AG08395 (cell line): ENCODE measurements at regions not wholly inside any gene's neighbourhood (a gene's known extent, or its start where the extent isn't known, plus 50 kb on each side); places are given as distances from the start of the nearest gene placed in this dataset.
A peak's percentile ranks its signal among the peaks of the same experiment; 100 is the strongest.
"Not testable (repeated sequence)": the region's sequence is repeated elsewhere in the genome, so short reads cannot be mapped to it uniquely, and the experiment has no call there.

Experiments
- DNase-seq: peaks from one replicate; pipeline ENCODE4 v3.0.0; 2012; ENCODE audit warnings: mixed read lengths, low spot score

DNA sequence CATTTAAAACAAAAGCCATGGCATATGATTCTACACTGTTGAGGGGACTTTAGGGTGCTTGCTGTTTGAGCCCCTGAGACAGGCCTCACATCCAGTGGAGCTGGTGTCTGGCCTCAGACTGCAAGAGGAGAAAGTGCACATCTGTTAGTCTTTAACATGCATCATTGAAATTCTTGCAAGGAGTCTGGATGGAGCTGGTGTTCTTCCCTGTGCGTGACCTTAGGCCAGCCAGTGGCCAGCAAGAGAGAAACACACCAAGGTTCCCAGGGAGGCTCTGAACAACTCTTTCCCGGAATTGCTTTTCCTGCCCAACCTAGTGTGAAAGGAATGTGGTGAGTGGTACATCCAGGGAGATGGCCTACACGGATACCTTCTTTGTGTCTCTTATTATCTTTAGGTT lies 282.8 kb upstream of the TNC start:
- peak; percentile 93 for DNase-seq

DNA sequence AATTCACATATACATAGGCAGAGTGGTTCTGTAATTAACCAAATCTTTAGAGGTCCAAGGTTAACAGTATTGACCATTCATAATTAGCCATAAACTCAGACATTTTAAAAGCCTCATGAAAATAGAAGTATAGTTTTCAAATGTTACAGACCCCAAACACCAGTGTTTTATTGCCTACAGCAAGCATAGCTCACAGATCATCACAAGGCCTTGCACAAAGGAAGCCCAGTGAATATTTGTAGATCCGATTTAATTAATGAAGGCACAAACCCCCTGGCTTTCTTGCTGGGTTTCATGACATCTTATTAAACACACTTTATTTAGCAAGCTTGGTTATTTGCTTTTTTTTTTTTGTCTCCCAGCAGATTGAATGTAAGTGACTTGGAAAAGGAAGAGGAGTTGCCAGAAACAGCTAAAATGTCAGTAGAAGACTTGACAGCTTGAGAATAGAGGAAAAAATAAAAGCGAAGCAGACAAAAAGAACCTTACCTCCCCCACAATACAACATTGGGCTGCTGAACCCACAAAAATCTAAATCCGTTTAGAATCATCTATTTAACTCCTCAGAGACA lies 283.9 kb upstream of the TNC start:
- DNase-seq: no peak

DNA sequence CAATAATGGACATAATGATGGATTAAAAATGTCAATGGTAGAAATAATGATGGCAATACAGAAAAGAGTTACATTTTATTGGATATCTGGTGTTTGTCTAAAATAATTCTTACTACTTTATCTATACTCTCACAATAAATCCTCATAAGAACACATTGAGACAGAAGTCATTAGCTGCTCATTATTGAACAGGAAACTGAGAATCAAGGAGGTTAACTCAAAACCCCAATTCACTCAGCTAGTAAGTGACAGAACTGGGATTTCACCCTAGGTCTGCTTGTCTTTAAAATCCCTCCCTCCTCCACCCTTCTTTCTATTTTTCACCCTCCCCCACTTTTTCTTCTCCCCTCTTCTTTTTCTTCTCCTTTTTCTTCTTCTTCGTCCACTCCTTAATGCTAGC lies 285.8 kb upstream of the TNC start:
- no peak for DNase-seq

DNA sequence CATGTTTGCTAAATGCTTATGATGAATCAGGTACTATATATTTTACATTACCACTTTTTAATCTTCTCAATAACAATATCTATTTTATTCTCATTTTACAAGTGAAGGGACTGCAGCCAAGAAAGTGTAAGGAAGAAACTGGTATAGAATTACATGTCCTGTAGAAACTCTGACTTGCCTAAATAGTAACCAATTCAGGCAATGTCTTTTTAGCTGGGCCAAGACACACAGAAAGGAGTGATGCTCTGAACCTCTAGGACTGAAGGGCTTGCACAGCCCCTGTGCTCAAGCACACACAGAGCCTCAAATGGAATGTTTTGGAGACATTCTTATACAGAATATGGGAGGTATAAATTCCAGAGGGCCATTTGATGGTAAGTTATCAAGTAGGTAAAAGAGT lies 286.4 kb upstream of the TNC start:
- DNase-seq: no peak

DNA sequence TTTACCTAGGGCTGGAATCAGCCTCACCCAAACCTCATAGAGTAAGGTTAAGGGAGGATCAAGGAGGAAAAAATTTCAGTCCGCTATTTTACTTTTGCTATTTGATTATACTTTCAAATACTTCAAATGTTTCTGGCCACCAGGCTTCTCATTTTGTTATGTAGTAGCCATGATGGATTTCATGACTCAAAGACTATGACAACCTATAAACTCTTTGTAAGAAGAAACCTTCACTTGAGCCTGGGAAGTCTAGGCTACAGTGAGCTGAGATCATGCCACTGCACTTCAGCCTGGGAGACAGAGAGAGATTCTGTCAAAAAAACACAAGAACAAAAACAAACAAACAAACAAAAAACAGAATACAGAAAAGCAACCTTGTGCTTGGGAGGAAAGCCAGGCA lies 293.6 kb upstream of the TNC start:
- DNase-seq: no peak

DNA sequence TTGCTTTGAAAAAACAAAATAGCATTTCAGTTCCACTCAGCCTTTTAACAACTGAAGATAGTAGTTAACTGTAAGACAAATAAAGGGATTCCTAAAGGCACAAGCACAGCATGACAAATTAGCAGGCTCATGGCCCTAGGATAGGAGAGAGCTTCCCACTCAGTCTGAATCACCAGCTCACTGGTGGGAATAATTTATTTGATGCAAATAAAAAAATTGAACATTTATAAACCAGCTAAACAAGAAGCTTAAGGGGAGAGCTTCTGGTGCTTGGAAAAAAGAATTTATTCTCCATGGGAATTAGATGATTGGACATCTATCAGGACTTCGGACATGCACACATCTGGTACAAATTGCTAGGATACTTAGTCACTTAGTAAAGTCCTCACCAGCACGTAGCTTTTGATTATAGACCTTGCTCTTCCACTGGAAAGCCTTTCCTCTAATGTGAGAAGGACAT lies 294.1 kb upstream of the TNC start:
- peak; percentile 76 for DNase-seq

DNA sequence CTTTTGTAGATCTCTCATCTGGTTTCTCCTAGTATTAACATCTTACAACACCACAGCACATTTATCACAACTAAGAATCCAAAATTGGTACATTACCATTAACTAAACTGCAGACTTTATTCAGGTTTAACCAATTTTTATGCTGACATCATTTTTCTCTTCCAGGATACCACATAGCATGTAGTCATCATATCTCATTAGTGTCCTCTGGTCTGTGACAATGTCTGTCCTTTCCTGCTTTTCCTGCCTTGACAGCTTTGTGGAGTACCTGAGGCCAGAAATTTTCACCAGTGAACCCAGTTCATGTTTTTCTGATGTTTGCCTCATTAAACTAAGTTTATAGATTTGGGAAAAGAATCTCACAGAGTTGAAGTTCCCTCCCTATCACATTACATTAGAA lies 294.7 kb upstream of the TNC start:
- DNase-seq: no peak

DNA sequence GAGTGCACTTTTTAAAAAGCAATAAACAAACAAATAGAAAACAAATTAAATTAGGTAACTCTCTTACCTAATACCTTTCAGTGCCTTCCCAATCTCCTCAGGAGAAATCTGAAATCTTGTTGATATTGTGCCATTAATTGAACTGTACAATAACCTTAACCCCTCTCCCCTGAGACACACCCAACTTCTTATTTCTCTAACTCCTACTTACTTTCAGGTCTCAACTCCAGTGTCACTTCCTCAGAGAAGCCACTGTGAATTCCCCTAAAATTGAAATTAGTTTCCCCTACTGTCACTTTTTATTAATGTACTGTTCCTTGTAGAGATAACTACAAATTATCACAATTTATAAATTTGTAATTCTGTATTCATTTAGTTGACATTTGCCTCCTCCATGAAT lies 295.3 kb upstream of the TNC start:
- no peak for DNase-seq

DNA sequence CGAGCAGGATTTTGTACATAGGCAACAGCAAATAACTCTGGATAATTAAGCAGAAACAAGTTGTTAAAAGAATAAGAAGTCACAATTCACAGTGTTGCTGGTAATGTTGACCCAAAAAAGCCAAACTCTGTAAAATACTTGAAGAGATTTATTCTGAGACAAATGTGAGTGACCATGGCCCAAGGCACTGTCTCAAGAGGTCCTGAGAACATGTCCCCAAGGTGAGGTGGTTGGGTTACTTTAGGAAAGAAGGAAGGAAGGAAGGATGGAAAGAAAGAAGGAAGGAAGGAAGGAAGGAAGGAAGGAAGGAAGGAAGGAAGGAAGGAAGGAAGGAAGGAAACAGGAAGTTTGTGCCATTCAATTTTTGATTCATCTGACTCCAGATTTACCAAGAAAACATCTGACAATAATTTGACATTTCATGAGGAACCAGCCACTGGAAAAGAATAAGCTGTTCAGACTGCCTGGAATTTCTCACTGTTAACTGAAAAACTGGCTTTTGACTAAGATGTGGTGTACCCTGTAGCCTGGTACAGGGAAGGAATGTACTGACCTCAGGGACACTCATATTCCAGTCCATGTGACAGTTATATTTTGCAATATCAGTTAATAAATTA lies 295.9 kb upstream of the TNC start:
- peak; percentile 50 for DNase-seq

DNA sequence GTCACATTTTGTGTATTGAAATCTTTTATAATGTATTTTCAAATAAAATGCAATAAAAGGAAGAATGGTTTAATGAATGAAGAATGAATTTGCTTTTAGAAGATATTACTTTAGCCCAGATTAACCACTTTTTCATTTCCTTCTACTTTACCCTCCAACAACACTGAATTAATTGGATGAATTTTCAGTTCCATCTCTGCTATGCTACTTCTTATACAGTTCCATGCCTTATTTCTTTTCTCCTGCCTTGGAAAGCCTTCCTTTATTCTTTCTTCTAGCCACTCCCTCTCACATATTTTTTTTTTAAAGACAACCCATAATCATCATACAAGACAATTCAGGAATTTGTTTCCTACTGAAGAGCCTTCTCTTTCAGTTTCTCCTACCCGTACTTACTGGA lies 296.6 kb upstream of the TNC start:
- no peak for DNase-seq

DNA sequence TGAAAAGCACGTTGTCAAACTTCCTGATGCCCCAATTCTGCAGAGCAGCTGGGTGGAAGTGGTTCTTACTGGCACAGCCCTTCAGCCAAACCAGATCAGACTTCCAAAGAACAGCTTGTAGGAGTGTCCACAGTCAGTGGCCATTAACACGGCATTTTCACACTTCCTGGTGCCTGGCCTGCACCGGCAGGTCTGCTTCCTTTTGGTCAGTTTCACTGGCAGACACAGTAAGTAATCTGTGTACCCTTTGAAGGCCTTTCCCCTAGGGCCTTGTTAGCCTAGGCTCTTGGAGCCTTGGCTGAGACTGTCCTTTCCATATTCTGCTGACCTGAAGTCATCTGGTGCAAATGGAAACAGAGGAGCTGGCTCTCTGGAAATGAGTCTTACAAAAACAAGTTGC lies 297.5 kb upstream of the TNC start:
- DNase-seq: no peak

DNA sequence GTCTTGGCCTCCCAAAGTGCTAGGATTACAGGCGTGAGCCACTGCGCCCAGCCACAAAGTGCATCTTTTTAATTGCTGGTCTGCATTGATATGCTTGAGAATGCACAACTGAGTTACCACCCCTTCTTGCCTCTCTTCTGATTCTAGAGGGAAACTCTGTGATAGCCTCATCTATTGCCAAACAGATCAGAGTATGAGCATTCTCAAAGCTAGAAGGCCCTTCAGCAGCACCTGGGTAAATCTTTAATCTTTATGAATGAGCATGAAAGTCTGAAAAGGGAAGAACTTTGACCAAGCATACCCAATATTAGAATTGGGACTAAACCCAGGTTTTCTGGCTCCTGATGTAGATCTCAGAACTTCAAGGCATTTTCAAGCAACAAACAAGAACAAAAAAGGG lies 298.3 kb upstream of the TNC start:
- DNase-seq: no peak

DNA sequence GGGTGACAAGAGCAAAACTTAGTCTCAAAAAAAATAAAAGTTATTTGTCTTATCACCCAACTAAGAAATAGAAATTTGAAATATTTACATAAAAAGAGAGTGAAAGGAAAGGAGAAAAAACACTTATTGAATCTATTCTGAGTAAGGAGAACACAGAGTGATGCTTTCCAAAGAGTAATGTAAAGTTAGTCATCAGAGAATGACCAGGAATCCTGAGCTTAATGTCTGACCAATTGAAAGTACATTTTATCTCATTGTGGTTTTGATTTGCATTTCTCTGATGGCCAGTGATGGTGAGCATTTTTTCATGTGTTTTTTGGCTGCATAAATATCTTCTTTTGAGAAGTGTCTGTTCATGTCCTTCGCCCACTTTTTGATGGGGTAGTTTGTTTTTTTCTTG lies 300.2 kb upstream of the TNC start:
- not testable (repeated sequence) for DNase-seq

DNA sequence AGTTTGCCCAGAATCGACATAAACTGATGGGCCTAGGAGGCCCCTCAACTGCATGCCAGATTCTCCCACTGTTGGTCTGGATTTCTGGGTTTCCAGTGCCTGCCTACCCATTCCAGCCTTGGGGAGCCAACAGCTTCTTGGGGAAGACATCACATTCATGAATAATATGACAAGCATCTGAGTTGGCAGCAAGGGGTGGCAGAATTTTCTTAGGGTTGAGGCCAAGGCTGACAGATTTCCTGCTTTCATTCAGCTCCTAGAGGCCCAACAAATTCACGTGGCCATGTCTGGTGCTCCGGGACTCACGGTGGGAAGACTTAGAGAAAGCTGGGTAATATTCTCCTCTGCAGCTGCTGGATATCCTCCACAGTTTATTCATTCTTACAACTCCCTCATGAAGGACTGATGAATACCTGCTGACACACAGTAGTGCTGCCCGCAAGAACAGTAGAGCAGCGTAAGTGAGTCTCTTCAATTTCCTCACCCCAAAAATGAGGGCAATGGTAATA lies 305.0 kb upstream of the TNC start:
- no peak for DNase-seq

DNA sequence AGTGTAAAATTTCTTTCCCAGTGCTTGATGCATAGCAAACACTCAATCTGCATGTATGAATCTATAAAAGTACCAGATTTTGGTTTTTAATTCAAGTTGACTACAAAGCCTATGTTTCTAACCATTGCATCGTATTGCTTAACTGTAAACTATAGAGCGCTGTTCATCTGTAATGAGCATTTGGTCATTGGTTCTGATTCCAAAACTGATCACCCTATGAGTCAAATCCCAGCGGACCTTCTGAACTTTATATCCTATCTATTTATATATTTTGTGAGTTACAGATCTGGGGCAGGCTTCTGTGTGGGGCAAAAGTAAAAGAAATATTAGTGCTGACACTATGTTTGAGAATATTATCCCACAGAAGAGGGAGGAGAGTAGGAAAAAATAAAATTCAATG lies 305.7 kb upstream of the TNC start:
- no peak for DNase-seq

DNA sequence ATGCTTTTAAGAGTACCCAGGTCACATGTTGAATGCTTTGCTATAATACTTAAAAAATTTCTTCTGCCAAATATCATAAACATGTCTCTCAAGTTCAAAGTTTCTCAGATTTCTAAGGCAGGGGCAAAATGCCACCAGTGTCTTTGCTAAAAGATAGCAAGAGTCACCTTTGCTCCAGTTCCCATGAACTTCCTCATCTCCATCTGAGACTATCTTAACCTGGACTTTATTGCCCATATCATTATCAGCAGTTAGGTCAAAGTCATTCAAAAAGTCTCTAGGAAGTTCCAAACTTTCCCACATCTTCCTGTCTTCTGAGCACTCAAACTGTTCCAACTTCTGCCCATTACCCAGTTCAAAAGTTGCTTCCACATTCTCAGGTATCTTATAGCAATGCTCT lies 307.6 kb upstream of the TNC start:
- no peak for DNase-seq

DNA sequence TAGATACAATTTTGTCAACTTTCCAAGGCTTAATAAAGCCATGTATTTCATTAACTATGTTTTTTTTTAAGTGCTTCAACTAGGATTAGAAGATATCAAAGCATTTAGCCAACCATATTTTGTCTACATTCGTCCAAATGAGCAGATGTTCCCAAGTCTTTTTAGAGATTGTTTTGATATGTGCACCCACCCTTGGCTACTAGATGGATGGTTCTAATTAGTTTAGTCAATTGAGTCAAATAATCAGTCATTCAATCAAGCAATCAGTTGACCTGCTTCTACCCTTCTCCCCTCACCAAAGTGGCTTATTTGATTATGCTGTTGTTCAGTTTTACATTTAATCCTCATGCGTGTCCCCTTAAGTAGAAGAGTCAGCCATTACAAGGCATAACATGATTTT lies 319.5 kb upstream of the TNC start:
- DNase-seq: no peak

DNA sequence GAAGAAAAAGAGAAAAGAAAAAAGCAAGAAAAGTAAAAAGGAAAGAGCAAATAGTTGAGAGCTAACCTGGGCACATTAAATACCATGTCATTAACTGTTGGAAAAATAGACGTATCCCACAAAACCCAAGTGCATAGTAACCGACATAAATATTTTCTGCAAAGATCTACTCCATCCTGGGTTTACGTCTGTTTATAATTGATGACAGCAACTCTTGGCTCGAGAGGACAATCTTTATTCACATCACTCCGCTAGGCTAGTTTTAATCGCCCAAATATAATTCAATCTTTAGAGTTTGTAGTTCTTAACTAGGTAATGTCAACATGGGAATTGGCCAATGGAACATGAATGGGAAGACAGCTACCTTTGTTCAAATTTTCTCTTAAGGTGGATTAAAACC lies 321.7 kb upstream of the TNC start:
- no peak for DNase-seq

DNA sequence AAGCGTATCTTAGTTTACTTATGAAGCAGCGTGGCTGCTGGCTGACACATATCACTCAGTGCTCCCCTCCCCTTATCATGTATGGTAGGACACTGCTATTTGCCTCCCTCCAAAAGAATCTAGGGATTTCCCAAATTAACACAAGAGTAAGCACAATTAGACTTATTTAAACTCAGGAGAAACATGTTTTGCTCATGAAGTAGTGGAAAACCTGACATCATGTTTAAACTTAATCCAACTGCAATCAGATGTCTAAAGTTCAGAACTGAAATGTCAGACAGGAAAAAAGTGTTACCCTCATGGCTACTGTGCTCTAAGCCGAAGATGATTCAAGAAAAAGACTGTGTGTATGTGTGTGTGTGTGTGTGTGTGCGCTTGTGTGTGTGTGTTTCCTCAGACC lies 324.1 kb upstream of the TNC start:
- no peak for DNase-seq

DNA sequence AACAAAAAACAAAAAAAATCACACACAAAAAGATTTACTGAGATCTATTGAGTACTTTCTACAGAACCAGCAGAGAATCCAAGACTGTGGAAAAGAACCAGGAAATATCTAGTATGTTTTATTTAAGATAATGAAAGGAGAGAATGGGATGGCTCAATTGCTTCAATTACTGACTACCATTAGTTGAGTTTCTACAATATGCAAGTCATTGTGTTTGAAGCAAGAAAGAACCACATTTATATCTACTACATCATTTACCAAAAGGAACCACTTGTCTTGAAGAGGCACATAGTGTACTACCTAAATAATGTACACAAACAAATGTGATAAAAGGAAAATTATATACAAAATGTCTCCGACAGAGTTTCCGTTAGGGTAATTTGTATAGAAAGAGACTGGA lies 325.9 kb upstream of the TNC start:
- no peak for DNase-seq

DNA sequence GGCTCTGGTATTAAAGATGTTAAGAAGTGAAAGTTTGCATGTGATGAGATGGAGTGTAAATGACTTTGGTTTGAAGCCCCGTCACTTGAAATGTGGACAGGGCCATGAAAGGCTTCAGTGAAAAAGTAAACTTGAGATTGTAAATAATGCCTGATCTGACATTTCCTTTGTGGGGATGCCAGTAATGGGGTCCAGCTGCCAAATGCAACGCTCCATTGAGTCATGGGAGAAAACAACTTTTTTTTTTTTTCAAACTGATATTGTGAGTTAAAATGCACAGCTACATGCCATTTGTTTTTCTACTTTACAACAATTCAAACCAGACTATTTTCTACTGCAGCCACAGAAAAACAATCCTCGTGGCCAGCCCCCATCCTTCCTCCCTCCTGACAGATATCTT lies 327.0 kb upstream of the TNC start:
- peak; percentile 21 for DNase-seq

DNA sequence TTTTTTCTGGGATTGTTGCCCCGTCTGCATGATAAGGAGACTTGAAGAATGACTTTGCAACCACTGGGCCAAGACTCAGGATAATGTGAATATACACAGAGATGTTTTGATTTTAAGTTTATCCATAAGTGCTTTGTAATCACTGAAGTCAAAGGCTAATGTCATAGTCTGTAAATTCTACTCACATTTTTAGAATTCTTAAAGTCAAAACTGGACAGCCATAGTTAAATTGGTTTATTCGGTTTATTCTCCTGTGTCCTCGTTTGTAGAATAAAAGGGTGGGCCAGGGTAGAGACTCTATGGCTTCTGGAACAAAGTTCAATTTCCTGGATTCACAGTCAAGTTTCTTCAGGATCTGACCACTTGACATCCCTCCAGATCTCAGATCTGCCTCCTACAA lies 327.7 kb upstream of the TNC start:
- no peak for DNase-seq

DNA sequence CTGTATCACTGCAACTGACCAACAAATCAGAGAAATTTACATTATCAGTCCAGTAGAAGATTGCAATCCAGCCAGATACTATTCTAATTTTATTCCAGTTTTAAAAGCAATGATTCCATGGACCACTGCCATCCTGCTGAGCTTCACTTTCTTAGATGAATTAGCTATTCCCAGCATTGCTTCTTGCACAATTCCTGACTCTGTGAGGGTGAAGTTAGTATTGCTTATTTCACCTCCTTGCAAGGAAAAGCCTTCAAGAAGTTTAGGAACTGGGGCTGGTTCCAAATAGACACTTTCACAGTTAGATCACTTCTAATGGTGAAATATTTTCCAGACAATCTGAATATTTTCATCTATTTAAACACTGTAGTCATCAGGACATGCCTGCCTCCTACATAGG lies 338.6 kb upstream of the TNC start:
- DNase-seq: peak; percentile 18

DNA sequence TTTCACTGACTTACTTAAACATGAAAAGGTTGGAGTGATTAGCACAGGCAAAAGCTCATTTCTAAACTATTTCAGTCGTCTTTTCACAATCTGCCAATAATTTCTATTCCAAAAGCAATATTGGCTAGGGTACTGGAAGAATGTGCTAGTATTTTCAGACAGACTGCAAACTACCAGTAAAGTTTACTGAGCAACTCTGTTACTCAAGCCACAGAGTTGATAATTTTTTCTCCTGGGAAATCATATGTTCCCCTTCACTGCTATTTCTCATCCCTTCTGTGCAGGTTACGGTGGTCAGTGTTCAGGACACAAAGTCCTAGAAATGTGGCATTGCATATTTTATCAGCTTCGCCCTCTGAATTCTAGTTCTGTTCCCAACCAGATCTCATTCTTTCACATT lies 343.3 kb upstream of the TNC start:
- DNase-seq: no peak
